Esophagus muscularis mucosa (tissue), 3 donors: ENCODE measurements at regions not wholly inside any gene's neighbourhood (a gene's known extent, or its start where the extent isn't known, plus 50 kb on each side); places are given as distances from the start of the nearest gene placed in this dataset.

Experiments
- POLR2AphosphoS5 ChIP-seq, 2 donors: sonication (generic); formaldehyde crosslinking; IDR thresholded peaks; one replicate each; pipeline ENCODE4 v1.6.1; 2017; ENCODE audit warnings: antibody characterized with exemption in 2 of 2
- TF ChIP-seq, protein P1 (sequence below), 3 experiments: fragments of 200-600 bp in 2 of 3; fragments of 450-650 bp in 1 of 3; sonication (generic) in 2 of 3; IDR thresholded peaks; one replicate each; pipeline ENCODE4 v1.5.1; 2017 to 2019; ENCODE audit warnings: antibody characterized with exemption in 3 of 3, mild to moderate bottlenecking in 2 of 3, moderate library complexity in 1 of 3

GRCh38 chr9:11931751-11932150 is 761.4 kb upstream of the TYRP1 start:
- no peak for TF ChIP-seq POLR2AphosphoS5 (IDR thresholded peaks at IDR 0.05)
- TF ChIP-seq, protein P1, sequence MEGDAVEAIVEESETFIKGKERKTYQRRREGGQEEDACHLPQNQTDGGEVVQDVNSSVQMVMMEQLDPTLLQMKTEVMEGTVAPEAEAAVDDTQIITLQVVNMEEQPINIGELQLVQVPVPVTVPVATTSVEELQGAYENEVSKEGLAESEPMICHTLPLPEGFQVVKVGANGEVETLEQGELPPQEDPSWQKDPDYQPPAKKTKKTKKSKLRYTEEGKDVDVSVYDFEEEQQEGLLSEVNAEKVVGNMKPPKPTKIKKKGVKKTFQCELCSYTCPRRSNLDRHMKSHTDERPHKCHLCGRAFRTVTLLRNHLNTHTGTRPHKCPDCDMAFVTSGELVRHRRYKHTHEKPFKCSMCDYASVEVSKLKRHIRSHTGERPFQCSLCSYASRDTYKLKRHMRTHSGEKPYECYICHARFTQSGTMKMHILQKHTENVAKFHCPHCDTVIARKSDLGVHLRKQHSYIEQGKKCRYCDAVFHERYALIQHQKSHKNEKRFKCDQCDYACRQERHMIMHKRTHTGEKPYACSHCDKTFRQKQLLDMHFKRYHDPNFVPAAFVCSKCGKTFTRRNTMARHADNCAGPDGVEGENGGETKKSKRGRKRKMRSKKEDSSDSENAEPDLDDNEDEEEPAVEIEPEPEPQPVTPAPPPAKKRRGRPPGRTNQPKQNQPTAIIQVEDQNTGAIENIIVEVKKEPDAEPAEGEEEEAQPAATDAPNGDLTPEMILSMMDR (IDR thresholded peaks at IDR 0.05), result no peak
